Suprapubic skin (tissue), 3 donors: ENCODE measurements at regions not wholly inside any gene's neighbourhood (a gene's known extent, or its start where the extent isn't known, plus 50 kb on each side); places are given as distances from the start of the nearest gene placed in this dataset.

Experiments
- POLR2A ChIP-seq, 2 donors: fragments of 450-650 bp; IDR thresholded peaks; one replicate each; pipeline ENCODE4 v1.6.1; 2017; ENCODE audit warnings: antibody characterized with exemption in 2 of 2, mild to moderate bottlenecking in 2 of 2, moderate library complexity in 2 of 2
- TF ChIP-seq, protein P1 (sequence below), 2 donors: fragments of 200-600 bp in 1 of 2; fragments of 450-650 bp in 1 of 2; sonication (generic) in 1 of 2; IDR thresholded peaks; one replicate each; pipeline ENCODE4 v1.5.1; 2016 to 2019; ENCODE audit warnings: antibody characterized with exemption in 2 of 2, mild to moderate bottlenecking in 1 of 2, moderate library complexity in 1 of 2

DNA sequence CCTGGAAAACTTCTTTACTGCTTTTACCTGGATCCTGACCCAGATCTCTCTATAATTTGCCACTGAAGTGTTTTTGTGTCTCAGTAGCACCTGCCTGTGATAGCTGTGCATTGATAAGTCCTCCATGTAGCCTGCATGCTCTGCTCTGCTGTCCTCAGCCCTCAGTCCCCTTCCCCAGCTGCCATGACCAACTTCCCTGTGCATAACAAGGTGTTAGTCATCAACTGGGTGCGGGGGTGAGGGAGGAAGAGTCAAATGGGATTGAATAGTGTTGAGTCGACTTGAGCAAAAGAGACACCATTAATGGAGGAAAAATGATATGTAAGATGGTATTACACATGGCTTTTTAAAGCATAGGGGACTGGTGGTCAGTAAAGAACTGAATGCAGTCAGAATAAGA lies 92.2 kb upstream of the PLET1 start:
- TF ChIP-seq POLR2A (IDR thresholded peaks at IDR 0.05), result no peak
- TF ChIP-seq, protein P1, sequence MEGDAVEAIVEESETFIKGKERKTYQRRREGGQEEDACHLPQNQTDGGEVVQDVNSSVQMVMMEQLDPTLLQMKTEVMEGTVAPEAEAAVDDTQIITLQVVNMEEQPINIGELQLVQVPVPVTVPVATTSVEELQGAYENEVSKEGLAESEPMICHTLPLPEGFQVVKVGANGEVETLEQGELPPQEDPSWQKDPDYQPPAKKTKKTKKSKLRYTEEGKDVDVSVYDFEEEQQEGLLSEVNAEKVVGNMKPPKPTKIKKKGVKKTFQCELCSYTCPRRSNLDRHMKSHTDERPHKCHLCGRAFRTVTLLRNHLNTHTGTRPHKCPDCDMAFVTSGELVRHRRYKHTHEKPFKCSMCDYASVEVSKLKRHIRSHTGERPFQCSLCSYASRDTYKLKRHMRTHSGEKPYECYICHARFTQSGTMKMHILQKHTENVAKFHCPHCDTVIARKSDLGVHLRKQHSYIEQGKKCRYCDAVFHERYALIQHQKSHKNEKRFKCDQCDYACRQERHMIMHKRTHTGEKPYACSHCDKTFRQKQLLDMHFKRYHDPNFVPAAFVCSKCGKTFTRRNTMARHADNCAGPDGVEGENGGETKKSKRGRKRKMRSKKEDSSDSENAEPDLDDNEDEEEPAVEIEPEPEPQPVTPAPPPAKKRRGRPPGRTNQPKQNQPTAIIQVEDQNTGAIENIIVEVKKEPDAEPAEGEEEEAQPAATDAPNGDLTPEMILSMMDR (IDR thresholded peaks at IDR 0.05), result no peak
